HCT116 (cell line): ENCODE measurements at regions not wholly inside any gene's neighbourhood (a gene's known extent, or its start where the extent isn't known, plus 50 kb on each side); places are given as distances from the start of the nearest gene placed in this dataset.

Experiments used
- ATAC-seq: fragments of 200-7000 bp; cut with Tn5 transposase; 2 replicates; pipeline ENCODE4 v1.9.1; 2020; ENCODE audit warnings: mild to moderate bottlenecking, moderate library complexity
- BruUV-seq: library from RNA; stranded (reverse); fragments of 400-500 nt; replicated peaks from 2 replicates; lab custom pipeline; 2021; lab: Mats Ljungman, UMichigan
- CTCF ChIA-PET: fragments of 300-600 bp; sonication (Branson Sonifier 250); formaldehyde crosslinking; loops from one replicate; lab custom pipeline; 2021; ENCODE audit warnings: antibody characterized with exemption; lab: Charles Lee
- POLR2A ChIA-PET: fragments of 300-600, 350-600 bp; sonication (Branson Sonifier 250); formaldehyde crosslinking; loops from one replicate; lab custom pipeline; 2021; ENCODE audit warnings: antibody characterized with exemption; lab: Charles Lee
- RAD21 ChIA-PET, 2 experiments: fragments of 300-600 bp; sonication (Branson Sonifier 250); formaldehyde crosslinking; loops; one replicate each; lab custom pipeline; 2023; ENCODE audit warnings: low total read pairs in 2 of 2; ENCODE audit not compliant: uncharacterized antibody in 2 of 2, unreplicated experiment in 2 of 2, low non-redundant PET in 1 of 2; lab: Charles Lee
- DNase-seq: peaks from one replicate; pipeline ENCODE4 v3.0.0-alpha.2; 2010; ENCODE audit warnings: low read depth, low spot score
- H2AFZ ChIP-seq: fragments of 200-600 bp; shearing (Covaris generic), sonication (generic); 2 replicates; pipeline ENCODE4 v1.6.1; 2017; ENCODE audit warnings: low read depth, mixed run types, mixed read lengths, antibody characterized with exemption, low read length; ENCODE audit not compliant: poor library complexity, severe bottlenecking
- H3K27ac ChIP-seq: 2 replicates; pipeline ENCODE4 v1.5.1; 2012; ENCODE audit warnings: low read depth, low read length
- H3K27me3 ChIP-seq: fragments of 200-600 bp; sonication (generic); 2 replicates; pipeline ENCODE4 v1.6.1; 2016; ENCODE audit warnings: mixed run types, low read length, mixed read lengths; ENCODE audit not compliant: insufficient read depth
- H3K36me3 ChIP-seq, 2 experiments: fragments of 200-500 bp in 1 of 2; fragments of 200-600 bp in 1 of 2; sonication (Bioruptor generic) in 1 of 2; sonication (generic) in 1 of 2; 2 replicates each; pipeline versions ENCODE4 v1.5.1 to v1.6.1; 2014 to 2016; ENCODE audit warnings: low read length in 2 of 2, inconsistent platforms in 1 of 2, mixed read lengths in 1 of 2, mixed run types in 1 of 2; ENCODE audit not compliant: insufficient read depth in 2 of 2, control insufficient read depth in 1 of 2
- H3K4me1 ChIP-seq, 2 experiments: fragments of 200-600 bp in 1 of 2; sonication (generic) in 1 of 2; 2 replicates each; pipeline versions ENCODE4 v1.5.1 to v1.6.1; 2012 to 2017; ENCODE audit warnings: low read length in 2 of 2, inconsistent platforms in 1 of 2, mild to moderate bottlenecking in 1 of 2, mixed read lengths in 1 of 2, mixed run types in 1 of 2, moderate library complexity in 1 of 2; ENCODE audit not compliant: insufficient read depth in 2 of 2, control insufficient read depth in 1 of 2
- H3K4me2 ChIP-seq: fragments of 200-600 bp; sonication (generic); 2 replicates; pipeline ENCODE4 v1.6.1; 2017; ENCODE audit warnings: mixed run types, low read length, mixed read lengths
- H3K4me3 ChIP-seq, 2 experiments: fragments of 200-600 bp in 1 of 2; sonication (generic) in 1 of 2; replicated peaks in 1 of 2; 2 replicates each; pipeline ENCODE4 v1.5.1; 2011 to 2016; ENCODE audit warnings: low read length in 2 of 2, control low read depth in 1 of 2, low read depth in 1 of 2, mild to moderate bottlenecking in 1 of 2, mixed read lengths in 1 of 2, mixed run types in 1 of 2
- H3K79me2 ChIP-seq: fragments of 200-600 bp; sonication (generic); 2 replicates; pipeline ENCODE4 v1.6.1; 2017; ENCODE audit warnings: mild to moderate bottlenecking, mixed run types, low read length, moderate library complexity, mixed read lengths; ENCODE audit not compliant: insufficient read depth
- H3K9ac ChIP-seq: fragments of 200-600 bp; sonication (generic); 2 replicates; pipeline ENCODE4 v1.6.1; 2016; ENCODE audit warnings: low read length, mixed read lengths
- H3K9me2 ChIP-seq: fragments of 200-600 bp; sonication (generic), shearing (Covaris generic); 2 replicates; pipeline ENCODE4 v1.6.1; 2017; ENCODE audit warnings: mixed run types, mild to moderate bottlenecking, moderate library complexity; ENCODE audit not compliant: insufficient read depth
- H3K9me3 ChIP-seq, 2 experiments: fragments of 200-500 bp in 1 of 2; fragments of 200-600 bp in 1 of 2; sonication (Bioruptor generic) in 1 of 2; sonication (generic) in 1 of 2; 2 replicates each; pipeline ENCODE4 v1.6.1; 2014 to 2017; ENCODE audit warnings: low read length in 2 of 2, mixed read lengths in 2 of 2, inconsistent platforms in 1 of 2, low read depth in 1 of 2, mild to moderate bottlenecking in 1 of 2, mixed run types in 1 of 2, moderate library complexity in 1 of 2; ENCODE audit not compliant: control insufficient read depth in 1 of 2, insufficient read depth in 1 of 2
- H4K20me1 ChIP-seq: fragments of 200-600 bp; sonication (generic), shearing (Covaris generic); 2 replicates; pipeline ENCODE4 v1.6.1; 2017; ENCODE audit warnings: mixed run types, mild to moderate bottlenecking, moderate library complexity; ENCODE audit not compliant: insufficient read depth
- CBX3 ChIP-seq: IDR thresholded peaks from 2 replicates; pipeline ENCODE4 v1.6.1; 2012; ENCODE audit warnings: low read depth
- CEBPB ChIP-seq: IDR thresholded peaks from 2 replicates; pipeline ENCODE4 v1.6.1; 2012; ENCODE audit warnings: low read depth
- EGR1 ChIP-seq: IDR thresholded peaks from 2 replicates; pipeline ENCODE4 v1.6.1; 2012; ENCODE audit warnings: low read depth
- ELF1 ChIP-seq: IDR thresholded peaks from 2 replicates; pipeline ENCODE4 v1.6.1; 2012; ENCODE audit warnings: low read depth, borderline replicate concordance
- EZH2 ChIP-seq: fragments of 200-600 bp; sonication (generic); IDR thresholded peaks from 2 replicates; pipeline ENCODE4 v1.6.1; 2017; ENCODE audit warnings: antibody characterized with exemption, mixed run types
- EZH2phosphoT487 ChIP-seq: fragments of 200-600 bp; IDR thresholded peaks from 2 replicates; pipeline ENCODE4 v1.6.1; 2018; ENCODE audit warnings: antibody characterized with exemption, borderline replicate concordance
- FOSL1 ChIP-seq: IDR thresholded peaks from 2 replicates; pipeline ENCODE4 v1.6.1; 2012; ENCODE audit warnings: low read depth
- JUND ChIP-seq: IDR thresholded peaks from 2 replicates; pipeline ENCODE4 v1.6.1; 2012
- POLR2A ChIP-seq: IDR thresholded peaks from 2 replicates; pipeline ENCODE4 v1.7.0; 2011; ENCODE audit warnings: borderline replicate concordance; ENCODE audit not compliant: insufficient read depth, insufficient read length; ENCODE audit errors: extremely low read depth
- POLR2AphosphoS5 ChIP-seq: IDR thresholded peaks from 2 replicates; pipeline ENCODE4 v1.6.1; 2011; ENCODE audit warnings: mild to moderate bottlenecking, low read depth, low read length, moderate library complexity
- RAD21 ChIP-seq: IDR thresholded peaks from 2 replicates; pipeline ENCODE4 v1.6.1; 2012; ENCODE audit warnings: low read depth, mild to moderate bottlenecking
- SIN3A ChIP-seq: IDR thresholded peaks from 2 replicates; pipeline ENCODE4 v1.6.1; 2012; ENCODE audit warnings: low read depth
- SP1 ChIP-seq: IDR thresholded peaks from 2 replicates; pipeline ENCODE4 v1.6.1; 2012; ENCODE audit warnings: low read depth
- SRF ChIP-seq: IDR thresholded peaks from 2 replicates; pipeline ENCODE4 v1.6.1; 2012; ENCODE audit warnings: low read depth
- TCF7L2 ChIP-seq: IDR thresholded peaks from 2 replicates; pipeline ENCODE4 v1.7.0; 2011; ENCODE audit warnings: borderline replicate concordance, inconsistent platforms; ENCODE audit not compliant: insufficient read depth, insufficient read length; ENCODE audit errors: extremely low read depth
- YY1 ChIP-seq: IDR thresholded peaks from 2 replicates; pipeline ENCODE4 v1.6.1; 2011; ENCODE audit warnings: low read length, low read depth, moderate library complexity, mild to moderate bottlenecking; ENCODE audit not compliant: insufficient replicate concordance; ENCODE audit errors: extremely low read depth
- ZFX ChIP-seq: fragments of 450-650 bp; IDR thresholded peaks from 2 replicates; pipeline ENCODE4 v1.6.1; 2017
- ZNF274 ChIP-seq: fragments of 200-500 bp; sonication (Bioruptor generic); IDR thresholded peaks from 2 replicates; pipeline ENCODE4 v1.6.1; 2014; ENCODE audit warnings: mild to moderate bottlenecking, low read depth, low read length, inconsistent platforms
- intact Hi-C: fragments of 100-400 bp; cut with micrococcal nuclease; formaldehyde crosslinking; loops from 2 replicates; pipeline ENCODE4 v1.10.0; 2022
- TF ChIP-seq, protein P1 (sequence below): IDR thresholded peaks from 2 replicates; pipeline ENCODE4 v1.6.1; 2012; ENCODE audit warnings: low read depth
- TF ChIP-seq, protein P2 (sequence below): IDR thresholded peaks from 2 replicates; pipeline ENCODE4 v1.6.1; 2012
- TF ChIP-seq, protein P3 (sequence below), 3 experiments: fragments of 200-600 bp in 1 of 3; sonication (generic) in 1 of 3; IDR thresholded peaks in 2 of 3; conservative IDR thresholded peaks in 1 of 3; 2 replicates each; pipeline ENCODE4 v1.5.1; 2012 to 2017; ENCODE audit warnings: low read depth in 2 of 3, low read length in 2 of 3, antibody characterized with exemption in 1 of 3, borderline replicate concordance in 1 of 3, control low read depth in 1 of 3, mild to moderate bottlenecking in 1 of 3, mixed read lengths in 1 of 3, mixed run types in 1 of 3, moderate library complexity in 1 of 3; ENCODE audit not compliant: insufficient read depth in 1 of 3
- TF ChIP-seq, protein P4 (sequence below): IDR thresholded peaks from 2 replicates; pipeline ENCODE4 v1.6.1; 2012

DNA sequence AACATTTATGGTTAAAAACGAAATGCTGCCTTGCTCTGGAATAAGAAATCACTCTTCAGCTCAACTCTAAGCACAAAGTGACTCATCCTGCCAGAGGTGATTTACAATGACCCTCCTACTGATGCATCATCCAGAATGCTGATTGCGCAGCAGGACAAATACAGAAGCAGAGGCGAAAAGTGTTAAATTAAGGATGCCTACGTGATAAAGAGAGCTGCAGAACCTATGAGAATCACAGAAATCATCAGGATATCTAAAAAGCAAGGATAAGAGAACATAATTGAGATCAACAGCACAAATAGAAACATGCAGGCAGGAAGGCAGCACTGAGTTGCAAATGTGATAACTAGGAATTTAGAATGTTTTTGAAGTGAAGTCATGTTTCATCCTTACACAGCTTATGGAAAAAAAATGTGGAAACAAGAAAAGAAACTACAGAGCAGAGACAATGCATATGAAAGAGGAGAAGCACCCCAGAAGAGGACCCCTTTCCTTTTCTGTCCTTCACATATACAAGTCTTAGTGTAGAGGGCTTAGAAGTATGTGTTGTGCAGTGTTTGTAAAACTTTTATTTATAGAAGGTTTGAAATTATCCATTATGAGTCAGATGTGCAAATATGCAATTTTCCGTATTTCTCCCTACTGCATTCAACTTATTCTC lies 188.4 kb downstream of the SLC7A11 start:
- POLR2A ChIA-PET: interaction anchor here (0.6 to 1.2 kb wide), 2 partner anchors 8 to 189 kb away, joined by 3 read pairs; partner anchors contain the start of gene SLC7A11

More for the DNA sequence above, 188.4 kb downstream of the SLC7A11 start:
- Histone ChIP-seq H3K9me3 (no peaks in the 10 kb centered on the region), H3K9ac (no peak overlapping the region), H3K27ac (no peak overlapping the region; the same call in 1 of the 2 replicates), H3K4me3 (peak overlapping the region in 1 of 2 experiments; percentile 5; a peak in 1 of 4 replicates), H3K79me2 (no peaks in the 10 kb centered on the region), H3K27me3 (no peaks in the 10 kb centered on the region), H3K4me2 (peak overlapping the region; percentile 54), H4K20me1 (no peaks in the 10 kb centered on the region), H3K36me3 (no peaks in the 10 kb centered on the region), H2AFZ (peak overlapping the region; percentile 13), H3K9me2 (no peaks in the 10 kb centered on the region), H3K4me1 (peaks cover 31 to 48% of the 10 kb centered on the region in 2 experiments)
- TF ChIP-seq POLR2A: no peak
- TF ChIP-seq YY1: no peak
- no peak for TF ChIP-seq EGR1
- peak; percentile 87 for TF ChIP-seq CEBPB
- TF ChIP-seq SIN3A: no peak
- TF ChIP-seq ZNF274: no peak
- TF ChIP-seq TCF7L2: no peak
- TF ChIP-seq RAD21: no peak
- TF ChIP-seq ELF1: no peak
- no peak for TF ChIP-seq SRF
- TF ChIP-seq, protein P1, sequence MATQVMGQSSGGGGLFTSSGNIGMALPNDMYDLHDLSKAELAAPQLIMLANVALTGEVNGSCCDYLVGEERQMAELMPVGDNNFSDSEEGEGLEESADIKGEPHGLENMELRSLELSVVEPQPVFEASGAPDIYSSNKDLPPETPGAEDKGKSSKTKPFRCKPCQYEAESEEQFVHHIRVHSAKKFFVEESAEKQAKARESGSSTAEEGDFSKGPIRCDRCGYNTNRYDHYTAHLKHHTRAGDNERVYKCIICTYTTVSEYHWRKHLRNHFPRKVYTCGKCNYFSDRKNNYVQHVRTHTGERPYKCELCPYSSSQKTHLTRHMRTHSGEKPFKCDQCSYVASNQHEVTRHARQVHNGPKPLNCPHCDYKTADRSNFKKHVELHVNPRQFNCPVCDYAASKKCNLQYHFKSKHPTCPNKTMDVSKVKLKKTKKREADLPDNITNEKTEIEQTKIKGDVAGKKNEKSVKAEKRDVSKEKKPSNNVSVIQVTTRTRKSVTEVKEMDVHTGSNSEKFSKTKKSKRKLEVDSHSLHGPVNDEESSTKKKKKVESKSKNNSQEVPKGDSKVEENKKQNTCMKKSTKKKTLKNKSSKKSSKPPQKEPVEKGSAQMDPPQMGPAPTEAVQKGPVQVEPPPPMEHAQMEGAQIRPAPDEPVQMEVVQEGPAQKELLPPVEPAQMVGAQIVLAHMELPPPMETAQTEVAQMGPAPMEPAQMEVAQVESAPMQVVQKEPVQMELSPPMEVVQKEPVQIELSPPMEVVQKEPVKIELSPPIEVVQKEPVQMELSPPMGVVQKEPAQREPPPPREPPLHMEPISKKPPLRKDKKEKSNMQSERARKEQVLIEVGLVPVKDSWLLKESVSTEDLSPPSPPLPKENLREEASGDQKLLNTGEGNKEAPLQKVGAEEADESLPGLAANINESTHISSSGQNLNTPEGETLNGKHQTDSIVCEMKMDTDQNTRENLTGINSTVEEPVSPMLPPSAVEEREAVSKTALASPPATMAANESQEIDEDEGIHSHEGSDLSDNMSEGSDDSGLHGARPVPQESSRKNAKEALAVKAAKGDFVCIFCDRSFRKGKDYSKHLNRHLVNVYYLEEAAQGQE: no peak
- TF ChIP-seq, protein P2, sequence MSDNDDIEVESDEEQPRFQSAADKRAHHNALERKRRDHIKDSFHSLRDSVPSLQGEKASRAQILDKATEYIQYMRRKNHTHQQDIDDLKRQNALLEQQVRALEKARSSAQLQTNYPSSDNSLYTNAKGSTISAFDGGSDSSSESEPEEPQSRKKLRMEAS: peak; percentile 8; the same call in 1 of the 2 replicates
- TF ChIP-seq SP1: peak; percentile 71
- TF ChIP-seq, protein P3, sequence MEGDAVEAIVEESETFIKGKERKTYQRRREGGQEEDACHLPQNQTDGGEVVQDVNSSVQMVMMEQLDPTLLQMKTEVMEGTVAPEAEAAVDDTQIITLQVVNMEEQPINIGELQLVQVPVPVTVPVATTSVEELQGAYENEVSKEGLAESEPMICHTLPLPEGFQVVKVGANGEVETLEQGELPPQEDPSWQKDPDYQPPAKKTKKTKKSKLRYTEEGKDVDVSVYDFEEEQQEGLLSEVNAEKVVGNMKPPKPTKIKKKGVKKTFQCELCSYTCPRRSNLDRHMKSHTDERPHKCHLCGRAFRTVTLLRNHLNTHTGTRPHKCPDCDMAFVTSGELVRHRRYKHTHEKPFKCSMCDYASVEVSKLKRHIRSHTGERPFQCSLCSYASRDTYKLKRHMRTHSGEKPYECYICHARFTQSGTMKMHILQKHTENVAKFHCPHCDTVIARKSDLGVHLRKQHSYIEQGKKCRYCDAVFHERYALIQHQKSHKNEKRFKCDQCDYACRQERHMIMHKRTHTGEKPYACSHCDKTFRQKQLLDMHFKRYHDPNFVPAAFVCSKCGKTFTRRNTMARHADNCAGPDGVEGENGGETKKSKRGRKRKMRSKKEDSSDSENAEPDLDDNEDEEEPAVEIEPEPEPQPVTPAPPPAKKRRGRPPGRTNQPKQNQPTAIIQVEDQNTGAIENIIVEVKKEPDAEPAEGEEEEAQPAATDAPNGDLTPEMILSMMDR (IDR thresholded peaks at IDR 0.05 in 2 of 3, conservative IDR thresholded peaks at IDR 0.05 in 1 of 3; ENCODE audit: borderline replicate concordance in 1 of 3, insufficient read depth in 1 of 3, low read depth in 2 of 3, low read length in 2 of 3): no peak
- peak; percentile 90 for TF ChIP-seq FOSL1
- TF ChIP-seq POLR2AphosphoS5: no peak
- peak; percentile 89 for TF ChIP-seq JUND
- TF ChIP-seq ZFX: no peak
- TF ChIP-seq CBX3: peak; percentile 63; the same call in 1 of the 2 replicates
- no peak for TF ChIP-seq EZH2phosphoT487
- TF ChIP-seq EZH2: no peak
- TF ChIP-seq, protein P4, sequence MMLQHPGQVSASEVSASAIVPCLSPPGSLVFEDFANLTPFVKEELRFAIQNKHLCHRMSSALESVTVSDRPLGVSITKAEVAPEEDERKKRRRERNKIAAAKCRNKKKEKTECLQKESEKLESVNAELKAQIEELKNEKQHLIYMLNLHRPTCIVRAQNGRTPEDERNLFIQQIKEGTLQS: 0 out of 2 replicates have a peak, but pooled peaks have one; percentile 19
- ChIA-PET CTCF (interaction anchor here (1.0 kb wide), 1 partner anchor 36 kb away, joined by 3 read pairs; no protein-coding TSS in a partner anchor), RAD21 (no interaction called here)
- DNase-seq: peak; percentile 61
- intact Hi-C loops: no loop called here
- peak; percentile 78 for ATAC-seq
- BruUV-seq: no TSS peak
